IMR-90 (cell line): ENCODE measurements at regions not wholly inside any gene's neighbourhood (a gene's known extent, or its start where the extent isn't known, plus 50 kb on each side); places are given as distances from the start of the nearest gene placed in this dataset.

ENCODE experiments used
- CEBPB ChIP-seq: IDR thresholded peaks from 2 replicates; pipeline ENCODE4 v1.6.1; 2012; ENCODE audit warnings: low read depth, low read length, improper control_type of control experiment
- FOS ChIP-seq: fragments of 150-350 bp; IDR thresholded peaks from 2 replicates; pipeline ENCODE4 v1.6.1; 2016; ENCODE audit warnings: low read depth, low read length
- MAFK ChIP-seq: IDR thresholded peaks from 2 replicates; pipeline ENCODE4 v1.6.1; 2012; ENCODE audit warnings: low read depth, low read length, improper control_type of control experiment
- MXI1 ChIP-seq: IDR thresholded peaks from 2 replicates; pipeline ENCODE4 v1.6.1; 2012; ENCODE audit warnings: low read depth, mild to moderate bottlenecking, low read length, moderate library complexity, borderline replicate concordance
- NFE2L2 ChIP-seq: fragments of 150-350 bp; IDR thresholded peaks from 2 replicates; pipeline ENCODE4 v1.6.1; 2016; ENCODE audit warnings: low read depth, mild to moderate bottlenecking, low read length
- POLR2A ChIP-seq: IDR thresholded peaks from 2 replicates; pipeline ENCODE4 v1.6.1; 2012; ENCODE audit warnings: mild to moderate bottlenecking, low read depth, low read length
- RAD21 ChIP-seq: IDR thresholded peaks from 2 replicates; pipeline ENCODE4 v1.6.1; 2012; ENCODE audit warnings: low read length, improper control_type of control experiment
- RCOR1 ChIP-seq: IDR thresholded peaks from 2 replicates; pipeline ENCODE4 v1.6.1; 2012; ENCODE audit warnings: mild to moderate bottlenecking, low read length, improper control_type of control experiment; ENCODE audit not compliant: insufficient replicate concordance
- SMC3 ChIP-seq: fragments of 150-350 bp; IDR thresholded peaks from 2 replicates; pipeline ENCODE4 v1.6.1; 2016; ENCODE audit warnings: low read depth, mild to moderate bottlenecking, antibody characterized with exemption, low read length, moderate library complexity
- TF ChIP-seq, protein P1 (sequence below): conservative IDR thresholded peaks from 2 replicates; pipeline ENCODE4 v1.5.1; 2012; ENCODE audit warnings: mild to moderate bottlenecking, low read depth, low read length, improper control_type of control experiment
- TF ChIP-seq, protein P2 (sequence below): fragments of 150-350 bp; IDR thresholded peaks from 2 replicates; pipeline ENCODE4 v1.6.1; 2016; ENCODE audit warnings: low read depth, mild to moderate bottlenecking, low read length, moderate library complexity, borderline replicate concordance

DNA sequence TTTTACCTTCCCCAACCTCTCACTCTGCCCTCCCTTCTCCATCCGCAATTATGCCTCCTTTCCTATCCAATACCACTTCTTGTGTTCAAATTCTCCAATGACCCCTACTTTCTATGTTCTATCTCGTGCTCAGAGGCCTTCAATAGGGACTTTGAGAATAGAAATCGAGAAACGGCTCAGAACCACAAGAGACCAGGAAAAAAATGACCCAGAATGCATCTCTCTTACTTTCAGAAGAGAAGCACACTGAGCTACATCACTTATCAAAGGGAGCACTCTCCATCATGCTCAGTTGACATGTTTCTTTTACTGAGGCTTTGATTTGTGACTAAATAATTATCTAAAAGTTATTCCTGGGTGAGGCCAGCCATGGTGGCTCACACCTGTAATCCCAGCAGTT lies 162.4 kb upstream of the PRICKLE2 start:
- TF ChIP-seq FOS (no peak), RAD21 (no peak), CEBPB (no peak), SMC3 (no peak), MXI1 (no peak), RCOR1 (no peak), NFE2L2 (no peak), POLR2A (no peak), MAFK (no peak)
- TF ChIP-seq, protein P1, sequence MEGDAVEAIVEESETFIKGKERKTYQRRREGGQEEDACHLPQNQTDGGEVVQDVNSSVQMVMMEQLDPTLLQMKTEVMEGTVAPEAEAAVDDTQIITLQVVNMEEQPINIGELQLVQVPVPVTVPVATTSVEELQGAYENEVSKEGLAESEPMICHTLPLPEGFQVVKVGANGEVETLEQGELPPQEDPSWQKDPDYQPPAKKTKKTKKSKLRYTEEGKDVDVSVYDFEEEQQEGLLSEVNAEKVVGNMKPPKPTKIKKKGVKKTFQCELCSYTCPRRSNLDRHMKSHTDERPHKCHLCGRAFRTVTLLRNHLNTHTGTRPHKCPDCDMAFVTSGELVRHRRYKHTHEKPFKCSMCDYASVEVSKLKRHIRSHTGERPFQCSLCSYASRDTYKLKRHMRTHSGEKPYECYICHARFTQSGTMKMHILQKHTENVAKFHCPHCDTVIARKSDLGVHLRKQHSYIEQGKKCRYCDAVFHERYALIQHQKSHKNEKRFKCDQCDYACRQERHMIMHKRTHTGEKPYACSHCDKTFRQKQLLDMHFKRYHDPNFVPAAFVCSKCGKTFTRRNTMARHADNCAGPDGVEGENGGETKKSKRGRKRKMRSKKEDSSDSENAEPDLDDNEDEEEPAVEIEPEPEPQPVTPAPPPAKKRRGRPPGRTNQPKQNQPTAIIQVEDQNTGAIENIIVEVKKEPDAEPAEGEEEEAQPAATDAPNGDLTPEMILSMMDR = no peak
- TF ChIP-seq, protein P2, sequence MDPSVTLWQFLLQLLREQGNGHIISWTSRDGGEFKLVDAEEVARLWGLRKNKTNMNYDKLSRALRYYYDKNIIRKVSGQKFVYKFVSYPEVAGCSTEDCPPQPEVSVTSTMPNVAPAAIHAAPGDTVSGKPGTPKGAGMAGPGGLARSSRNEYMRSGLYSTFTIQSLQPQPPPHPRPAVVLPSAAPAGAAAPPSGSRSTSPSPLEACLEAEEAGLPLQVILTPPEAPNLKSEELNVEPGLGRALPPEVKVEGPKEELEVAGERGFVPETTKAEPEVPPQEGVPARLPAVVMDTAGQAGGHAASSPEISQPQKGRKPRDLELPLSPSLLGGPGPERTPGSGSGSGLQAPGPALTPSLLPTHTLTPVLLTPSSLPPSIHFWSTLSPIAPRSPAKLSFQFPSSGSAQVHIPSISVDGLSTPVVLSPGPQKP = no peak
